H1 (cell line): ENCODE measurements at regions not wholly inside any gene's neighbourhood (a gene's known extent, or its start where the extent isn't known, plus 50 kb on each side); places are given as distances from the start of the nearest gene placed in this dataset.
A peak's percentile ranks its signal among the peaks of the same experiment; 100 is the strongest.

Experiments used
- CTCF ChIA-PET: fragments of 300-600 bp; sonication (Branson Sonifier 250); formaldehyde crosslinking; loops from one replicate; lab custom pipeline; 2021; ENCODE audit not compliant: partially characterized antibody; lab: Charles Lee
- POLR2A ChIA-PET: fragments of 300-600 bp; sonication (Branson Sonifier 250); formaldehyde crosslinking; loops from one replicate; lab custom pipeline; 2021; ENCODE audit warnings: inconsistent platforms; ENCODE audit not compliant: partially characterized antibody; lab: Charles Lee
- DNase-seq, 2 experiments: peaks; one replicate each; pipeline versions ENCODE4 v3.0.0 to v3.0.0-alpha.2; 2010 to 2022; ENCODE audit warnings: low spot score in 2 of 2, low read depth in 1 of 2, mixed read lengths in 1 of 2
- FAIRE-seq: peaks from 2 replicates; lab custom pipeline; 2011; peaks lifted over from hg19 to GRCh38; lab: Jason Lieb, UNC
- H2AFZ ChIP-seq: 2 replicates; pipeline ENCODE4 v1.8.1; 2012; ENCODE audit warnings: low read length, inconsistent platforms
- H2AK5ac ChIP-seq: 2 replicates; pipeline ENCODE4 v1.6.1; 2013; ENCODE audit warnings: low read depth, low read length
- H2BK120ac ChIP-seq: replicated peaks from 2 replicates; pipeline ENCODE3; 2013; ENCODE audit warnings: low read depth, low read length, inconsistent platforms
- H2BK12ac ChIP-seq: 2 replicates; pipeline ENCODE4 v1.6.1; 2013; ENCODE audit warnings: low read depth, low read length
- H2BK15ac ChIP-seq: 2 replicates; pipeline ENCODE4 v1.6.1; 2013; ENCODE audit warnings: low read length
- H2BK20ac ChIP-seq: 2 replicates; pipeline ENCODE4 v1.6.1; 2013; ENCODE audit warnings: low read length
- H2BK5ac ChIP-seq: 2 replicates; pipeline ENCODE4 v1.6.1; 2013; ENCODE audit warnings: low read depth, low read length
- H3K14ac ChIP-seq: 2 replicates; pipeline ENCODE4 v1.6.1; 2013; ENCODE audit warnings: inconsistent platforms; ENCODE audit not compliant: insufficient read length
- H3K18ac ChIP-seq: 2 replicates; pipeline ENCODE4 v1.6.1; 2013; ENCODE audit warnings: low read length; ENCODE audit errors: extremely low read depth
- H3K23ac ChIP-seq: 2 replicates; pipeline ENCODE4 v1.6.1; 2013; ENCODE audit warnings: inconsistent platforms; ENCODE audit not compliant: insufficient read length
- H3K23me2 ChIP-seq: 2 replicates; pipeline ENCODE4 v1.6.1; 2013; ENCODE audit warnings: low read depth, low read length
- H3K27ac ChIP-seq: 2 replicates; pipeline ENCODE4 v1.6.1; 2011; ENCODE audit warnings: low read depth, low read length, inconsistent platforms
- H3K27me3 ChIP-seq, 4 experiments: replicated peaks in 1 of 4; 1 replicate in 1 of 4; 2 replicates in 3 of 4; pipeline versions ENCODE4 v1.6.1 to v1.8.1; 2011 to 2013; ENCODE audit warnings: low read length in 3 of 4, mild to moderate bottlenecking in 3 of 4, inconsistent platforms in 2 of 4, mixed read lengths in 2 of 4, moderate library complexity in 1 of 4; ENCODE audit not compliant: control insufficient read depth in 3 of 4, insufficient read depth in 3 of 4; ENCODE audit errors: extremely low read depth in 1 of 4
- H3K36me3 ChIP-seq, 4 experiments: 2 replicates each; pipeline versions ENCODE4 v1.6.1 to v1.8.1; 2011 to 2013; ENCODE audit warnings: mild to moderate bottlenecking in 4 of 4, low read length in 3 of 4, moderate library complexity in 2 of 4, control low read depth in 1 of 4, inconsistent platforms in 1 of 4; ENCODE audit not compliant: insufficient read depth in 4 of 4, control insufficient read depth in 2 of 4
- H3K4ac ChIP-seq: replicated peaks from 2 replicates; pipeline ENCODE3; 2013; ENCODE audit warnings: low read length, low read depth, mixed read lengths, inconsistent platforms; ENCODE audit not compliant: insufficient read length
- H3K4me1 ChIP-seq, 4 experiments: replicated peaks in 1 of 4; 1 replicate in 1 of 4; 2 replicates in 3 of 4; pipeline versions ENCODE4 v1.6.1 to v1.8.1; 2011 to 2013; ENCODE audit warnings: low read length in 3 of 4, inconsistent platforms in 2 of 4, mixed read lengths in 1 of 4; ENCODE audit not compliant: insufficient read depth in 4 of 4, control insufficient read depth in 3 of 4
- H3K4me2 ChIP-seq, 2 experiments: 2 replicates each; pipeline versions ENCODE4 v1.6.1 to v1.8.1; 2011 to 2013; ENCODE audit warnings: low read depth in 2 of 2, low read length in 2 of 2, control low read depth in 1 of 2, inconsistent platforms in 1 of 2, mild to moderate bottlenecking in 1 of 2; ENCODE audit not compliant: insufficient read depth in 1 of 2
- H3K4me3 ChIP-seq, 4 experiments: fragments of 200-600, 300-600 bp in 1 of 4; sonication (generic), shearing (Covaris generic), sonication (Bioruptor Twin) in 1 of 4; 2 replicates each; pipeline versions ENCODE4 v1.5.1 to v1.8.1; 2011 to 2016; ENCODE audit warnings: low read length in 4 of 4, low read depth in 3 of 4, control low read depth in 2 of 4, inconsistent platforms in 2 of 4, mild to moderate bottlenecking in 2 of 4, mixed read lengths in 1 of 4, moderate library complexity in 1 of 4; ENCODE audit not compliant: insufficient read depth in 2 of 4; ENCODE audit errors: extremely low read depth in 1 of 4
- H3K56ac ChIP-seq: replicated peaks from 2 replicates; pipeline ENCODE3; 2013; ENCODE audit warnings: low read depth, mild to moderate bottlenecking, mixed read lengths, low read length, inconsistent platforms; ENCODE audit not compliant: insufficient read length
- H3K79me1 ChIP-seq: 2 replicates; pipeline ENCODE4 v1.6.1; 2013; ENCODE audit warnings: low read depth, low read length, control low read depth
- H3K79me2 ChIP-seq, 2 experiments: 2 replicates each; pipeline versions ENCODE4 v1.6.1 to v1.8.1; 2012 to 2013; ENCODE audit warnings: low read length in 2 of 2, mild to moderate bottlenecking in 2 of 2, inconsistent platforms in 1 of 2; ENCODE audit not compliant: insufficient read depth in 2 of 2, control insufficient read depth in 1 of 2
- H3K9ac ChIP-seq, 4 experiments: replicated peaks in 1 of 4; 1 replicate in 1 of 4; 2 replicates in 3 of 4; pipeline versions ENCODE4 v1.6.1 to v1.8.1; 2011 to 2013; ENCODE audit warnings: low read depth in 3 of 4, low read length in 3 of 4, control low read depth in 2 of 4, mild to moderate bottlenecking in 2 of 4, moderate library complexity in 2 of 4, inconsistent platforms in 1 of 4; ENCODE audit errors: extremely low read depth in 1 of 4
- H3K9me3 ChIP-seq, 2 experiments: 2 replicates each; pipeline versions ENCODE4 v1.6.1 to v1.8.1; 2012 to 2013; ENCODE audit warnings: mild to moderate bottlenecking in 2 of 2, moderate library complexity in 2 of 2, control low read depth in 1 of 2, inconsistent platforms in 1 of 2, low read depth in 1 of 2, low read length in 1 of 2, mixed read lengths in 1 of 2; ENCODE audit not compliant: insufficient read depth in 2 of 2
- H4K20me1 ChIP-seq, 2 experiments: replicated peaks in 1 of 2; 2 replicates each; pipeline versions ENCODE3 to v1.8.1; 2011 to 2013; ENCODE audit warnings: inconsistent platforms in 2 of 2, low read length in 2 of 2, mild to moderate bottlenecking in 1 of 2; ENCODE audit not compliant: insufficient read depth in 2 of 2, control insufficient read depth in 1 of 2
- H4K5ac ChIP-seq: 2 replicates; pipeline ENCODE4 v1.6.1; 2013; ENCODE audit warnings: low read length, low read depth, mixed read lengths, inconsistent platforms; ENCODE audit not compliant: insufficient read length
- H4K8ac ChIP-seq: 2 replicates; pipeline ENCODE4 v1.8.0; 2013; ENCODE audit warnings: mild to moderate bottlenecking, moderate library complexity, low read length, inconsistent platforms; ENCODE audit not compliant: insufficient read depth; ENCODE audit errors: extremely low read depth
- H4K91ac ChIP-seq: replicated peaks from 2 replicates; pipeline ENCODE3; 2013; ENCODE audit warnings: low read length, mixed read lengths, inconsistent platforms; ENCODE audit not compliant: insufficient read length
- CBX8 ChIP-seq: fragments of 300-800, 300-1000 bp; sonication (generic); IDR thresholded peaks from 2 replicates; pipeline ENCODE4 v1.7.1; 2016; ENCODE audit warnings: low read depth, low read length, borderline replicate concordance
- WGBS, 2 experiments: shearing (Covaris generic) in 1 of 2; methylation state at CpG; one replicate each; pipeline versions ENCODE4 v1.1.6 to v1.1.7; 2013 to 2015; ENCODE audit warnings: low lambda C conversion rate in 2 of 2, mixed read lengths in 2 of 2, inconsistent platforms in 1 of 2, low coverage in 1 of 2, missing lambda C conversion rate in 1 of 2; ENCODE audit not compliant: insufficient replicate concordance in 2 of 2, insufficient coverage in 1 of 2, insufficient read length in 1 of 2; ENCODE audit errors: extremely low coverage in 1 of 2, missing lambda C conversion rate in 1 of 2; 5-methylcytosine and 5-hydroxymethylcytosine counted together

DNA sequence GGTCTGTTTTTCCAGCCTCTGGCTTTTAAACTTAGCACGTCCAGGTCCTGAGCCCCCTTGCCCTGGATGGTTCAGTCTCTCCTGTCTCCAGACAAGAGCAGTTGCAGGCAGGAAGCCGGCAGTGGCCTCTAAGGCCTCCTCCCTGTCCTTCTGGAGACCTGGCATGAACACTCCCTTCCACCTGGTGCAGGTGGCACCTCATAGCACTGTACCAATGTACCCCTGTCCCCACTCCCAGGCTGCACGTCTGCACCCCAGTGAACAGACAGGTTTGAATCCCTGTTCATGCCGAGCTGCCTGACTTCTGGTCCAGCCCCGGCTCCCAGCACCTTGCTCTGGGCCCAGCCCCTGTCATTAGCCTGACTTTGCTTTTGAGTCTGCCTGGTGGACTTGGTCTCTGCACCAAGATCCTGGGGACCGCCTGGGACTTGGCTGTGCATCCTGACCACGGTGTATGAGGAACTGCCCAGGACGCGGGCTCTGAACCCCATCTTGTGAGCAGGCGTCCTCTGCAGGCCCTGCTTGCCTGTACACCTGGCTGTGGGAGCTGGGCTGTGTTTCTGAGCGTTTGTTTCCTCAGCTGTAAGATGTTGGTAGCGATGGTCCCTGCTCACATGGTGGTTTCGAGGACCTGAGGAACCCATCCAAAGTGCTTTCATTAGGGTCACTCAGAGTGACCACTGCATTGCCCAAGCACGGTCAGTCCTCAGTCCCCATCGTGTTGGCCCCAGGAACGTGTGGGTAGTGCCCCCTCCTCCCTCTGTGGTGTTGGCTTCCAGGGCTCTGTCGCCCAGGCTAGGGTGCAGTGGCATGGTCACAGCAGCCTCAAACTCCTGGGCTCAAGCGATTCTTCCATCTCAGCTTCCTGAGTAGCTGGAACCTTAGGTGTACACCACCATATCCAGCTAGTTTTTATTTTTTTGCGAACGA, 75.0 kb upstream of the SHANK2 start:
- POLR2A ChIA-PET: no interaction called here
- H4K5ac ChIP-seq: no peak overlapping the region
- H3K4me2 ChIP-seq: no peak overlapping the region
- no peak overlapping the region for H3K4me3 ChIP-seq
- no peak for TF ChIP-seq CBX8
- TF ChIP-seq, all 59 proteins: peak for 0
- DNase-seq: no peak
- H3K27ac ChIP-seq: no peak overlapping the region
- 90% methylated on average over 20 of the region's 20 CpGs; no CpG with 5 or more reads in 1 of the 2 experiments for WGBS, 2 experiments
- H3K9me3 ChIP-seq: peaks cover 9 to 14% of the 10 kb centered on the region in 2 experiments; a peak in 3 of 4 replicates
- H4K20me1 ChIP-seq: no peaks in the 10 kb centered on the region
- no peak overlapping the region for H2BK120ac ChIP-seq
- no peak overlapping the region for H4K91ac ChIP-seq
- no peak overlapping the region for H3K4ac ChIP-seq
- H3K14ac ChIP-seq: no peak overlapping the region
- H3K79me2 ChIP-seq: no peaks in the 10 kb centered on the region
- H3K4me1 ChIP-seq: no peaks in the 10 kb centered on the region
- no peak overlapping the region for H2AK5ac ChIP-seq
- H3K79me1 ChIP-seq: no peaks in the 10 kb centered on the region
- CTCF ChIA-PET: interaction anchor here (0.6 to 1.8 kb wide), 4 partner anchors 11 to 252 kb away, joined by 3 to 4 read pairs (median 3); no protein-coding TSS in a partner anchor
- H2BK12ac ChIP-seq: no peak overlapping the region
- no peak overlapping the region for H3K56ac ChIP-seq
- no peak overlapping the region for H2BK20ac ChIP-seq
- H2BK5ac ChIP-seq: no peak overlapping the region
- no peak overlapping the region; the same call in 1 of the 2 replicates for H3K18ac ChIP-seq
- H3K9ac ChIP-seq: no peak overlapping the region
- peak overlapping the region; percentile 11; the same call in 1 of the 2 replicates for H4K8ac ChIP-seq
- no peaks in the 10 kb centered on the region for H3K23me2 ChIP-seq
- no peak overlapping the region for H3K23ac ChIP-seq
- no peaks in the 10 kb centered on the region for H3K27me3 ChIP-seq
- FAIRE-seq: no peak
- no peak overlapping the region for H2BK15ac ChIP-seq
- H3K36me3 ChIP-seq: no peaks in the 10 kb centered on the region
- H2AFZ ChIP-seq: no peak overlapping the region
